ENCODE measurements at regions not wholly inside any gene's neighbourhood (a gene's known extent, or its start where the extent isn't known, plus 50 kb on each side); places are given as distances from the start of the nearest gene placed in this dataset.

- in situ Hi-C loops (cut with HindIII; ENCODE audit: extremely low pct_ligation_motif_present, low pct_unique_long_range_greater_than_20kb), result no loop called here
These were observed 439.3 kb upstream of the GOT2 start for GRCh38 chr16:59173408-59173831.

GRCh38 chr16:59170099-59170712, 436.1 kb upstream of the GOT2 start:
- DNase-seq (ENCODE audit: low spot score) (no peak), FAIRE-seq (no peak), ATAC-seq (no peak)
- Histone ChIP-seq H3K79me2 (ENCODE audit: insufficient read depth, low read length) (no peaks in the 10 kb centered on the region), H3K4me3 (replicated peaks in 1 of 3; ENCODE audit: insufficient read depth in 1 of 3, low read depth in 2 of 3, low read length in 3 of 3) (no peak overlapping the region), H3K36me3 (replicated peaks in 1 of 2; ENCODE audit: control insufficient read depth in 1 of 2, insufficient read depth in 2 of 2, low read length in 2 of 2) (no peaks in the 10 kb centered on the region), H2AFZ (ENCODE audit: low read length) (no peak overlapping the region), H3K27ac (ENCODE audit: extremely low read length, insufficient read depth, low read length) (no peak overlapping the region), H3K9ac (ENCODE audit: insufficient read depth, low read depth, low read length) (no peak overlapping the region), H3K4me1 (ENCODE audit: insufficient read depth, low read length) (no peaks in the 10 kb centered on the region), H4K20me1 (ENCODE audit: insufficient read depth, low read length) (no peaks in the 10 kb centered on the region), H3K9me3 (ENCODE audit: low read length) (no peaks in the 10 kb centered on the region), H3K27me3 (ENCODE audit: control insufficient read depth in 1 of 2, insufficient read depth in 2 of 2, low read length in 2 of 2) (no peaks in the 10 kb centered on the region), H3K4me2 (ENCODE audit: low read depth, low read length) (no peak overlapping the region)
- ChIA-PET CTCF (ENCODE audit: low intra/inter-chr PET ratio, low total read pairs) (no interaction called here), POLR2A (no interaction called here)
- intact Hi-C loops (cut with micrococcal nuclease; ENCODE audit: unreplicated experiment), result no loop called here
- in situ Hi-C loops (cut with HindIII; ENCODE audit: extremely low pct_ligation_motif_present, low pct_unique_long_range_greater_than_20kb), result no loop called here
- BruUV-seq (replicated peaks), result no TSS peak
- TF ChIP-seq ZNF816 (CRISPR knock-in tag; IDR thresholded peaks at IDR 0.05; ENCODE audit: borderline replicate concordance), result no peak
- TF ChIP-seq HNF1B (CRISPR knock-in tag; IDR thresholded peaks at IDR 0.05), result no peak
- WGBS (ENCODE audit: low lambda C conversion rate), result 5% methylated on average over 10 of the region's 10 CpGs

More at GRCh38 chr16:59173408-59173831, 439.3 kb upstream of the GOT2 start:
- no peaks in the 10 kb centered on the region for H3K4me1 ChIP-seq (ENCODE audit: insufficient read depth, low read length)
- no peaks in the 10 kb centered on the region for H3K27me3 ChIP-seq (ENCODE audit: control insufficient read depth in 1 of 2, insufficient read depth in 2 of 2, low read length in 2 of 2)
- H2AFZ ChIP-seq (ENCODE audit: low read length), result no peak overlapping the region
- no peaks in the 10 kb centered on the region for H4K20me1 ChIP-seq (ENCODE audit: insufficient read depth, low read length)
- H3K36me3 ChIP-seq (replicated peaks in 1 of 2; ENCODE audit: control insufficient read depth in 1 of 2, insufficient read depth in 2 of 2, low read length in 2 of 2), result no peaks in the 10 kb centered on the region
- ChIA-PET CTCF (ENCODE audit: low intra/inter-chr PET ratio, low total read pairs) (no interaction called here), POLR2A (no interaction called here)
- 4% methylated on average over 3 of the region's 3 CpGs for WGBS (ENCODE audit: low lambda C conversion rate)
- H3K79me2 ChIP-seq (ENCODE audit: insufficient read depth, low read length), result no peaks in the 10 kb centered on the region
- H3K4me2 ChIP-seq (ENCODE audit: low read depth, low read length), result no peak overlapping the region
- FAIRE-seq (no peak), ATAC-seq (no peak), DNase-seq (ENCODE audit: low spot score) (no peak)
- intact Hi-C loops (cut with micrococcal nuclease; ENCODE audit: unreplicated experiment), result no loop called here
- no peak overlapping the region for H3K9ac ChIP-seq (ENCODE audit: insufficient read depth, low read depth, low read length)
- no peak overlapping the region for H3K27ac ChIP-seq (ENCODE audit: extremely low read length, insufficient read depth, low read length)
- TF ChIP-seq FOXM1 (CRISPR knock-in tag; IDR thresholded peaks at IDR 0.05) (no peak), ZNF256 (CRISPR knock-in tag; conservative IDR thresholded peaks at IDR 0.05) (no peak), CHCHD3 (CRISPR knock-in tag; IDR thresholded peaks at IDR 0.05) (no peak)
- H3K4me3 ChIP-seq (replicated peaks in 1 of 3; ENCODE audit: insufficient read depth in 1 of 3, low read depth in 2 of 3, low read length in 3 of 3), result no peak overlapping the region
- BruUV-seq (replicated peaks), result no TSS peak
- no peaks in the 10 kb centered on the region for H3K9me3 ChIP-seq (ENCODE audit: low read length)

Measured in HepG2 (cell line).